HEK293 (cell line): ENCODE measurements at regions not wholly inside any gene's neighbourhood (a gene's known extent, or its start where the extent isn't known, plus 50 kb on each side); places are given as distances from the start of the nearest gene placed in this dataset.

Experiments used
- CTCF ChIA-PET: fragments of 350-600 bp; formaldehyde crosslinking; extraction: SDS; loops from one replicate; lab custom pipeline; 2021; ENCODE audit warnings: antibody characterized with exemption; lab: Yijun Ruan, JAX
- POLR2A ChIA-PET: fragments of 300-600 bp; formaldehyde crosslinking; extraction: SDS; loops from one replicate; lab custom pipeline; 2020; ENCODE audit warnings: antibody characterized with exemption, inconsistent platforms; lab: Yijun Ruan, JAX
- H3K27ac ChIP-seq: fragments of 200-500 bp; sonication (Bioruptor generic); 2 replicates; pipeline ENCODE4 v1.5.1; 2014; ENCODE audit warnings: low read depth, low read length, control low read depth, inconsistent platforms; ENCODE audit errors: extremely low read depth
- H3K36me3 ChIP-seq, 2 experiments: fragments of 200-500 bp in 1 of 2; sonication (Bioruptor generic) in 1 of 2; 1 replicate in 1 of 2; 2 replicates in 1 of 2; pipeline ENCODE4 v1.5.1; 2014 to 2017; ENCODE audit warnings: inconsistent platforms in 2 of 2, low read length in 2 of 2; ENCODE audit not compliant: control insufficient read depth in 2 of 2, insufficient read depth in 1 of 2
- H3K4me1 ChIP-seq: fragments of 200-500 bp; sonication (Bioruptor generic); 2 replicates; pipeline ENCODE4 v1.5.1; 2014; ENCODE audit warnings: mild to moderate bottlenecking, low read length, inconsistent platforms; ENCODE audit not compliant: control insufficient read depth, insufficient read depth
- H3K4me3 ChIP-seq: 2 replicates; pipeline ENCODE4 v1.5.1; 2011; ENCODE audit warnings: low read depth, mild to moderate bottlenecking, control low read depth, low read length, moderate library complexity
- H3K9me3 ChIP-seq: fragments of 200-500 bp; sonication (Bioruptor generic); 2 replicates; pipeline ENCODE4 v1.5.1; 2014; ENCODE audit warnings: low read depth, low read length, inconsistent platforms; ENCODE audit not compliant: control insufficient read depth, insufficient read depth
- BCL11A ChIP-seq: fragments of 450-650 bp; formaldehyde crosslinking; IDR thresholded peaks from 2 replicates; pipeline ENCODE4 v1.5.1; 2016; ENCODE audit warnings: low read depth, missing biosample characterization, missing genetic modification characterization
- CTCF ChIP-seq: fragments of 450-650 bp; formaldehyde crosslinking; IDR thresholded peaks from 2 replicates; pipeline ENCODE4 v1.5.1; 2016; ENCODE audit warnings: missing biosample characterization, missing genetic modification characterization
- FEZF1 ChIP-seq: fragments of 450-650 bp; formaldehyde crosslinking; IDR thresholded peaks from 2 replicates; pipeline ENCODE4 v1.5.1; 2016; ENCODE audit warnings: missing biosample characterization, missing genetic modification characterization
- GFI1B ChIP-seq: fragments of 450-650 bp; formaldehyde crosslinking; IDR thresholded peaks from 2 replicates; pipeline ENCODE4 v1.5.1; 2016; ENCODE audit warnings: missing biosample characterization, missing genetic modification characterization
- GLIS1 ChIP-seq: fragments of 450-650 bp; formaldehyde crosslinking; IDR thresholded peaks from 2 replicates; pipeline ENCODE4 v1.5.1; 2016; ENCODE audit warnings: missing biosample characterization, missing genetic modification characterization
- KLF7 ChIP-seq: fragments of 450-650 bp; formaldehyde crosslinking; IDR thresholded peaks from 2 replicates; pipeline ENCODE4 v1.5.1; 2016; ENCODE audit warnings: missing biosample characterization, missing genetic modification characterization, borderline replicate concordance
- KLF8 ChIP-seq: fragments of 450-650 bp; formaldehyde crosslinking; IDR thresholded peaks from 2 replicates; pipeline ENCODE4 v1.5.1; 2016; ENCODE audit warnings: missing biosample characterization, missing genetic modification characterization
- OSR2 ChIP-seq: fragments of 450-650 bp; formaldehyde crosslinking; IDR thresholded peaks from 2 replicates; pipeline ENCODE4 v1.5.1; 2016; ENCODE audit warnings: missing biosample characterization, missing genetic modification characterization
- RBAK ChIP-seq: fragments of 450-650 bp; formaldehyde crosslinking; IDR thresholded peaks from 2 replicates; pipeline ENCODE4 v1.5.1; 2016; ENCODE audit warnings: missing biosample characterization, missing genetic modification characterization
- SCRT2 ChIP-seq: fragments of 450-650 bp; formaldehyde crosslinking; IDR thresholded peaks from 2 replicates; pipeline ENCODE4 v1.5.1; 2016; ENCODE audit warnings: missing biosample characterization, missing genetic modification characterization
- SP3 ChIP-seq: fragments of 450-650 bp; formaldehyde crosslinking; IDR thresholded peaks from 2 replicates; pipeline ENCODE4 v1.5.1; 2016; ENCODE audit warnings: missing biosample characterization, missing genetic modification characterization
- TRIM28 ChIP-seq: IDR thresholded peaks from 2 replicates; pipeline ENCODE4 v1.6.1; 2011; ENCODE audit warnings: low read length, control low read depth, borderline replicate concordance
- YY2 ChIP-seq: fragments of 450-650 bp; formaldehyde crosslinking; IDR thresholded peaks from 2 replicates; pipeline ENCODE4 v1.5.1; 2016; ENCODE audit warnings: missing biosample characterization, missing genetic modification characterization
- ZBTB48 ChIP-seq: fragments of 450-650 bp; formaldehyde crosslinking; IDR thresholded peaks from 2 replicates; pipeline ENCODE4 v1.5.1; 2016; ENCODE audit warnings: missing biosample characterization, missing genetic modification characterization
- ZBTB49 ChIP-seq: fragments of 450-650 bp; formaldehyde crosslinking; IDR thresholded peaks from 2 replicates; pipeline ENCODE4 v1.5.1; 2016; ENCODE audit warnings: missing biosample characterization, missing genetic modification characterization, low read depth
- ZFP3 ChIP-seq: fragments of 450-650 bp; formaldehyde crosslinking; IDR thresholded peaks from 2 replicates; pipeline ENCODE4 v1.5.1; 2016; ENCODE audit warnings: low read depth, missing biosample characterization, missing genetic modification characterization
- ZFP69B ChIP-seq: fragments of 450-650 bp; formaldehyde crosslinking; IDR thresholded peaks from 2 replicates; pipeline ENCODE4 v1.5.1; 2016; ENCODE audit warnings: missing biosample characterization, missing genetic modification characterization
- ZNF114 ChIP-seq: fragments of 450-650 bp; formaldehyde crosslinking; IDR thresholded peaks from 2 replicates; pipeline ENCODE4 v1.5.0; 2017; ENCODE audit warnings: missing biosample characterization, missing genetic modification characterization
- ZNF132 ChIP-seq: fragments of 450-650 bp; formaldehyde crosslinking; IDR thresholded peaks from 2 replicates; pipeline ENCODE4 v1.5.1; 2017; ENCODE audit warnings: missing biosample characterization, missing genetic modification characterization, borderline replicate concordance
- ZNF174 ChIP-seq: fragments of 450-650 bp; formaldehyde crosslinking; IDR thresholded peaks from 2 replicates; pipeline ENCODE4 v1.5.0; 2017; ENCODE audit warnings: missing biosample characterization, mild to moderate bottlenecking, missing genetic modification characterization
- ZNF202 ChIP-seq: fragments of 450-650 bp; formaldehyde crosslinking; IDR thresholded peaks from 2 replicates; pipeline ENCODE4 v1.5.1; 2016; ENCODE audit warnings: missing biosample characterization, missing genetic modification characterization, borderline replicate concordance
- ZNF223 ChIP-seq: fragments of 450-650 bp; formaldehyde crosslinking; IDR thresholded peaks from 2 replicates; pipeline ENCODE4 v1.5.1; 2016; ENCODE audit warnings: missing biosample characterization, missing genetic modification characterization
- ZNF248 ChIP-seq: fragments of 450-650 bp; formaldehyde crosslinking; IDR thresholded peaks from 2 replicates; pipeline ENCODE4 v1.5.1; 2017; ENCODE audit warnings: missing biosample characterization, missing genetic modification characterization
- ZNF416 ChIP-seq: fragments of 450-650 bp; formaldehyde crosslinking; IDR thresholded peaks from 2 replicates; pipeline ENCODE4 v1.5.1; 2016; ENCODE audit warnings: missing biosample characterization, missing genetic modification characterization
- ZNF423 ChIP-seq: fragments of 450-650 bp; formaldehyde crosslinking; IDR thresholded peaks from 2 replicates; pipeline ENCODE4 v1.5.1; 2016; ENCODE audit warnings: missing biosample characterization, missing genetic modification characterization
- ZNF510 ChIP-seq: fragments of 450-650 bp; formaldehyde crosslinking; IDR thresholded peaks from 2 replicates; pipeline ENCODE4 v1.5.1; 2018; ENCODE audit warnings: mild to moderate bottlenecking, missing genetic modification characterization, missing biosample characterization; ENCODE audit not compliant: insufficient replicate concordance
- ZNF529 ChIP-seq: fragments of 450-650 bp; formaldehyde crosslinking; IDR thresholded peaks from 2 replicates; pipeline ENCODE4 v1.5.1; 2017; ENCODE audit warnings: missing genetic modification characterization, missing biosample characterization; ENCODE audit not compliant: insufficient replicate concordance
- ZNF629 ChIP-seq: fragments of 450-650 bp; formaldehyde crosslinking; IDR thresholded peaks from 2 replicates; pipeline ENCODE4 v1.5.1; 2017; ENCODE audit warnings: missing biosample characterization, missing genetic modification characterization
- ZNF701 ChIP-seq: fragments of 450-650 bp; formaldehyde crosslinking; IDR thresholded peaks from 2 replicates; pipeline ENCODE4 v1.5.1; 2016; ENCODE audit warnings: missing biosample characterization, missing genetic modification characterization
- ZNF830 ChIP-seq: fragments of 450-650 bp; IDR thresholded peaks from 2 replicates; pipeline ENCODE4 v1.5.0; 2018; ENCODE audit warnings: missing biosample characterization, missing genetic modification characterization, low read depth, mild to moderate bottlenecking, moderate library complexity
- ZSCAN23 ChIP-seq: fragments of 450-650 bp; formaldehyde crosslinking; IDR thresholded peaks from 2 replicates; pipeline ENCODE4 v1.5.1; 2016; ENCODE audit warnings: missing biosample characterization, missing genetic modification characterization
- TF ChIP-seq, protein P1 (sequence below): sonication (generic); formaldehyde crosslinking; IDR thresholded peaks from 2 replicates; pipeline ENCODE4 v1.8.1; 2022; ENCODE audit warnings: mild to moderate bottlenecking, moderate library complexity, missing genetic modification reagents

GRCh38 chr3:144546539-144546938 is 574.9 kb downstream of the DIPK2A start (continued):
- TF ChIP-seq, protein P1, sequence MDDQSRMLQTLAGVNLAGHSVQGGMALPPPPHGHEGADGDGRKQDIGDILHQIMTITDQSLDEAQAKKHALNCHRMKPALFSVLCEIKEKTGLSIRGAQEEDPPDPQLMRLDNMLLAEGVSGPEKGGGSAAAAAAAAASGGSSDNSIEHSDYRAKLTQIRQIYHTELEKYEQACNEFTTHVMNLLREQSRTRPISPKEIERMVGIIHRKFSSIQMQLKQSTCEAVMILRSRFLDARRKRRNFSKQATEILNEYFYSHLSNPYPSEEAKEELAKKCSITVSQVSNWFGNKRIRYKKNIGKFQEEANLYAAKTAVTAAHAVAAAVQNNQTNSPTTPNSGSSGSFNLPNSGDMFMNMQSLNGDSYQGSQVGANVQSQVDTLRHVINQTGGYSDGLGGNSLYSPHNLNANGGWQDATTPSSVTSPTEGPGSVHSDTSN = no peak
- no peak for TF ChIP-seq ZNF629

- H3K36me3 ChIP-seq = no peaks in the 10 kb centered on the region
- ChIA-PET CTCF (interaction anchor here (0.5 kb wide), 1 partner anchor 73 kb away, joined by 3 read pairs; no protein-coding TSS in a partner anchor), POLR2A (no interaction called here)
- H3K4me1 ChIP-seq = no peaks in the 10 kb centered on the region; the same call in 1 of the 2 replicates
- H3K9me3 ChIP-seq = no peaks in the 10 kb centered on the region
- H3K4me3 ChIP-seq = no peak overlapping the region
- TF ChIP-seq ZFP3 (tag by site-specific recombination) = no peak
- TF ChIP-seq SP3 = no peak
- TF ChIP-seq ZNF510 (tag by site-specific recombination) = no peak
- no peak for TF ChIP-seq OSR2 (tag by site-specific recombination)
- TF ChIP-seq RBAK (tag by site-specific recombination) = no peak
- TF ChIP-seq KLF7 (tag by site-specific recombination) = no peak
- no peak for TF ChIP-seq ZSCAN23
- TF ChIP-seq FEZF1 (tag by site-specific recombination) = no peak
- TF ChIP-seq TRIM28 = no peak
- no peak for TF ChIP-seq SCRT2 (tag by site-specific recombination)
- no peak for TF ChIP-seq ZNF830
- TF ChIP-seq YY2 (tag by site-specific recombination) = no peak
- no peak for TF ChIP-seq CTCF (tag by site-specific recombination)
- no peak for TF ChIP-seq ZFP69B
- no peak for TF ChIP-seq GLIS1 (tag by site-specific recombination)
- no peak for TF ChIP-seq ZNF223 (tag by site-specific recombination)
- no peak for TF ChIP-seq ZNF132
- TF ChIP-seq BCL11A (tag by site-specific recombination) = no peak
- no peak for TF ChIP-seq ZNF529 (tag by site-specific recombination)
- TF ChIP-seq GFI1B (tag by site-specific recombination) = no peak
- TF ChIP-seq, all 188 proteins: peak for 0
- no peak overlapping the region for H3K27ac ChIP-seq
These were observed 576.7 kb downstream of the DIPK2A start for GRCh38 chr3:144548346-144548745.

GRCh38 chr3:144549166-144549565 is 577.5 kb downstream of the DIPK2A start:
- TF ChIP-seq ZNF529 (tag by site-specific recombination) (no peak), ZNF416 (tag by site-specific recombination) (no peak), ZNF202 (tag by site-specific recombination) (no peak), YY2 (tag by site-specific recombination) (no peak), KLF8 (tag by site-specific recombination) (no peak), ZNF174 (no peak), ZNF701 (tag by site-specific recombination) (no peak), ZBTB49 (tag by site-specific recombination) (no peak), ZBTB48 (tag by site-specific recombination) (no peak), ZNF248 (tag by site-specific recombination) (no peak), ZNF423 (tag by site-specific recombination) (no peak), ZNF114 (tag by site-specific recombination) (no peak)
- no peak overlapping the region for H3K27ac ChIP-seq

More at GRCh38 chr3:144549166-144549565, 577.5 kb downstream of the DIPK2A start:
- Histone ChIP-seq H3K4me1 (no peaks in the 10 kb centered on the region; the same call in 1 of the 2 replicates), H3K36me3 (no peaks in the 10 kb centered on the region), H3K4me3 (no peak overlapping the region), H3K9me3 (no peaks in the 10 kb centered on the region)
- CTCF ChIA-PET = no interaction called here
- POLR2A ChIA-PET = no interaction called here
